Left kidney (tissue), 1 donor: ENCODE measurements at regions not wholly inside any gene's neighbourhood (a gene's known extent, or its start where the extent isn't known, plus 50 kb on each side); places are given as distances from the start of the nearest gene placed in this dataset.

Source experiments
- DNase-seq: peaks from one replicate; pipeline ENCODE4 v3.0.0-alpha.2; 2013

DNA sequence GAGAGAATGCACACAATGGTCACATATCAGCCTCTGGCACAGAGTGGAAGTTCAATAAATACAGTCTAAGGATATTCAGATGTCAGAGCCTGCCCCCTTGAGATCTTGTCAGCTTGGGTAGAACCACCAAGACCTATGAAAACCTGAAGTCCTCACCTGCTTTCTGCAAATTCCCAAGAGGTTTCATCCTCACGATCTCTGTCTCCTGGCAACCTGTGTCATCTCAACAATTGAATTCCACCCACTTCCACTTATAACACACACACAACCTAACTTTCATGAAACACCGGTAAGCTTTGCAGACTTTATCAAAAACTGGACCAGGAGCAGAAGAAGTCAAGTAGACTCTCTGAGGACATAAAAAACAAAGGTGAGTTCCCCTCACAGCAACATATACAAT is 151.6 kb upstream of the SLC30A5 start:
- no peak for DNase-seq

DNA sequence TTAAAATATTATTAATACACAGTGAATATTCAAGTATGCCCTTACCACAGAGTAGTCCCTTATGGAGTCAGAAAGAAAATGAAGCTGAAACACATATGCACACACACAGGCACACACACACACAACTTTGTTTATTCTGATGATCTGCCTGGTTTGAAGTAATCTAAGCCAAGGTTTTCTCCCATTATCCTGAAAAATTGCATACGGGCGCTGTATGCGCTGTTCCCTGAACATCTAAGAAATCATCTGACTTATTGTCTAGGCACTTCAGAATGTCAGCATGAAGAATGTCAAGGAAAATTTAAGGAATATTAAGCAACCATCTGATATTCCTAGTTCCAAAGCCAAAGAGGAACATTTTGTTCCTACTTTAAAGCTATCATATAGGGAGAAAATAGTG is 147.1 kb upstream of the SLC30A5 start:
- no peak for DNase-seq

DNA sequence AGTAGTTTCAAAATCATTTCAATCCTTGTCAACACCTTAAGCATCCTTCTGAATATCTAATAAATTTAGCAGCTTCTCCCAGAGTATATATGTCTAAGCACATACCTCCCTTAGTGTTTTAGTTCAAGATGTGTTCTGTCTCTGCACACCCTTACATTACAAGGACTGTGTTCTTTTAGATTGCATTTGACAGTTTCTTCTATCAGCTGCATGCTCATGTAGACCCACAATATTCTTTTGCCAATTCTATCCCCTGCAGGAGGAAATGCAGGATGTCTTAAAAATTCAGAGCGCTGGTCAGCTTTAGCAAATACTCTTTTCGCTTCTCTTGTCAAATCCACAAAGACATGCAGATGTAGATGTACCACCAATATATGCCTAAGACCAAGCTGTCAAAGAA is 145.8 kb upstream of the SLC30A5 start:
- DNase-seq: no peak

DNA sequence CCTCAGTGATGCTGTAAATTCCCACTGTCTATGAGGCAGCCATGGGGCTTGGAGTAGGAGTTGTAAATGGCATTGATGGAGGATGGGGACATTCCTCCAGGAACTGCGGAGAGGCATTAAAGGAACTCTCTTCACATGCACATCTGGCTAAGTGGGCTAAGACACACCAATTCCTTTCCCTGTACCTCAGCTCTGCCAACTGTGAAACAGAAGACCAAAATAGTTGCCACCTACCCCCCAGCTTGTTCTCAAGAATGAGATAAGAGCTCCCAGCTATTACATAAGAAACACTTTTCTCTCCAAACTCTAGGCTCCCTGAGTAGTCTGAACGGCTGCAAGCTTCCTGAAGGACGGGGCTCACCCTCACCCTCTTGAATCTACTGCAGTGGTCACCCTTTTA is 144.6 kb upstream of the SLC30A5 start:
- no peak for DNase-seq

DNA sequence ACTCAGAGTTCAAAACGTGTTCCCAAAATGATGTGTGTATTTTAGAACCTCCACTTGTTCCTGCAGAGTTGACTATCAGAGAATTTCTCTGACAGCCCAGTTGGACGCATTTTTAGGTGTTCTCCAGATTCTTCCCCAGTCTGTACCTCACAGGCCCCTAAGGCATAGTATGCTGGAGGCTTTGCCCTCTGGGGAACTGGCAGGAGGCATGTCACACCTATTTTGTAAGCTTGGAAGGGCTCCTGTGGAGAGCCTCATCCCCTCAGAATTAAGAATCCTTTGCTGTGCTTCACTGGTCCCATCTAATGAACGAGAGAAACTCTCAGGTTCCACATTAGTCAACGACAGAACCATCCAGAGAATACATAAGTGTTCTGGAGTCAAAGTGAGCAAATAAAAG is 144.1 kb upstream of the SLC30A5 start:
- DNase-seq: no peak

DNA sequence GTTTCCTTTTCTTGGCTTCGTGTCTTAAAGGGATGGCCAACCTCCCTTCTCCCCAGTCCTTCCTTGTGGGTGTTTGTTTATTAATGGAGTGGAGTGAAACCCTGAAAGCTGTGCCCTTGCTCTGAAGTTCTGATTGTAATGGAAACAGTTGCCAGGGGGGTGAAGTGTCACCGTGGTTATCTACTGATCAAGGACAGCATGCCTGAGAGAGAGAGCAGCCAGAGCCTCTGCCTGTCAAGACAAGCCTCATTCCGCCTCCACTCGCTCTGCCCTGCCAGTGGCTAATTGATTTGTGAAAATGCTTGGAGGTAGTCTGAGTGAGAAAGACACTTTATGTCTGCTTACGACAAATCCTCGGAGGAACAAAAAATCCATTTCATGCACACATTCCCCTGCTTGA is 143.7 kb upstream of the SLC30A5 start:
- DNase-seq: no peak

DNA sequence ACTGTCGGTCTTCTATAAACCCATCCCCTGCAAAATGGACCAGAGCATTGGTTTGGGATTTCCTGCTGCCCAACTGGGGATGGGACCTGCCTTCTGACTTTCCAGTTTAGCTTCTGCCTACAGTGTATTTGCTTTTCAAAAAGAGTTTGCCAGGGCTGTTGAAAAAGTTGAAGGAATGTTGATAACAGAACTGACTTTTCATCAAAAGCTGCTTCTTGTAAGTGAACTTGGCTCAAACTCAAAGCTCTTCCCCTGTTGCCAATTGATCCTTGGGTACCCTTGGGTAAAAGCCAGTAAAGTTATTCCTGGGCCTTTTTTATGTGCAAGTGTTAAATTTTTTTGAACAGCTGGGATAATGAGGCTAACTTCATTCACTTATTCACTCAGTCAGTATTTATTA is 142.9 kb upstream of the SLC30A5 start:
- no peak for DNase-seq

DNA sequence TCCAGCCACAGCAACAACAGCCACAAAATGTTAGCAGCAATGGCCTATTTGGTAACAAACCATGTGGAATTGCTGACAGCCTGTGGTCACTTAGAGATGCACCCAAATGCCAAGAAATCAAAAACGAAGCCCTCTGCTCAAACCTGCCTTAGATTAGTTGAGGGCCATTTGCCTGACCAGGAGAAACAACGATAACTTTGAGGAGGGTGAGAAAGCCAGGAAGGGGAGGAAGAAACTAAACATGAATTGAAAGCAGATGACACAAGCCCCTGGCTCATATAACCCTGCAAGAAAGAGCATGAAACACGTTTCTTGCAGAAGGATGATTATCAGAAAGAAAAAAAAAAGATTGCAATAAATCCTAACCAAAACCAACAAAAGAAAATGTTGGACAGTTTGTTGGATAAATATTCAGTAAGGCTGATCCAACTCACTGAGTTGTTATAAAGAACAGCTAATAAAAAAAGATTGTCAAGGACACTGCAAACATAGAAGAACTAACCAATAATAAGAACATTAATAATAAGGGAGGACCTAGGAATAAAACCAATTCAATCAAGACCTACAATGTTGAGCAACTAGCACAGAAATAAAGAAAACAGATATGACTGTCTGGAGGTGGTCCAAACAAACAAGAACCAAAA is 140.5 kb upstream of the SLC30A5 start:
- peak; percentile 21 for DNase-seq

DNA sequence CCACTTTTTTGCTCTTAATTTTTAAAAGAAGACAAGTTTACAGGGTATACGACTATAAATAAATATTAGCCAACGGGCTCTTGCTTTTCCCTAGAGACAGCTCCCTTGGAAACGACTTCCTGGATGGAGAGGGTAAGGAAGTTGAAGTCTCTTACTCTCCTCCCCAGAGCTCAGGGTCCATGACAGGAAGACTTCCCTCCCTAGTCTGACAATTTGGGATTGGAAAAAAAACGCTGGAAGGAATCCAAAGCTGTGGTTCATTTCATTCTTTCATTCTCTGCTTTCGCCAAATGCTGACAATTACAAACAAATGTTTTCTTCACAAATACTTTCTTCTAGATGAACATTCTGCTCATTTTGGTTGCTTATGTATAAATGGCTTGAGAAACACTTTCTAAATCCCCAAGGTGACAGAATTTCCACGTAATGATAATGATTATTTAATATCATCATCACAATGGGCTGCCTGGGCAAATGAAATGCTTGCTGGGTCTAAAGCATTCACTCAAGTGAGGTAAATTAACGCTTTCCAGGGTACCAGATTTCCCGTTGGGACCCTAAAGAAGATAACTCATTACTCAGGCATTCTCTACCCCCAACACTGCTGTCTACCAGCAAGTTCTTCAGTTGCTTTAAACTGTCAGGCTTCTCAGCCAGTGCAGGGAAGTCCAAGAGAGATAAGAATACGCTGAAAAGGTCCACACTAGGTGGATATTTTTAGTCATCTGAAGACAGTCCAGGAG is 139.8 kb upstream of the SLC30A5 start:
- peak; percentile 38 for DNase-seq

DNA sequence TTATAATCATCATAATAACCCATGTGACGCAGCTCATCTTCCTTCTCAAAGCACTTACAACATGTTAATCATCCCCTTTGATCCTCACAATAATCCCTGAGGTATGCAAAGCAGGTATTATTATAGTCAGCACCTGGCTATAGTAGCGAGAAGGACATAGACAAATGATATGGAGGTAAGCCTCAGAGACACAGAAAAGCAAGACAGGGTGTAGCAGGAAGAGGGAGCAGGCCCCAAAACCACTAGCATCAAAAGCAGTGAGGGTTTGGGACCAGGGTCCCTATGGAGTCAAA is 139.2 kb upstream of the SLC30A5 start:
- DNase-seq: no peak

DNA sequence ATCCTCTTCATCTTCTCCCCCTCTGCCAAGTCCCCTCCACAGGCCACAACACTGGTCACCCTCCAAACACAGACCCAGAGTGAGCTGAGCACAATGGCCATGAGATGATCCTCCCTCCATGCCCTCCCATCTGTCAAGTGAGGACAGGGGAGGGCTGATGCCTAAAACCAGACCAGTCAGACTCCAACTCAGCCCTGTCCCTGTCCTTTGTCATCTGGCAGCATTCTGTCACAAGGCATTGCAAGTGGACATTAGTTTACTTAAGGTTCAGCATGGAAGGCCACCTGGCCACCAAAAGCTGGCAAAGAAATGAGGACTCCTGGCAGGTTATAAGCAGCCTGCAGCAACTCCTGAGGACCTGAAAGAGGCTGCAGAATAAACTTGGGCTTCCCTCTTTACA is 136.2 kb upstream of the SLC30A5 start:
- DNase-seq: no peak

DNA sequence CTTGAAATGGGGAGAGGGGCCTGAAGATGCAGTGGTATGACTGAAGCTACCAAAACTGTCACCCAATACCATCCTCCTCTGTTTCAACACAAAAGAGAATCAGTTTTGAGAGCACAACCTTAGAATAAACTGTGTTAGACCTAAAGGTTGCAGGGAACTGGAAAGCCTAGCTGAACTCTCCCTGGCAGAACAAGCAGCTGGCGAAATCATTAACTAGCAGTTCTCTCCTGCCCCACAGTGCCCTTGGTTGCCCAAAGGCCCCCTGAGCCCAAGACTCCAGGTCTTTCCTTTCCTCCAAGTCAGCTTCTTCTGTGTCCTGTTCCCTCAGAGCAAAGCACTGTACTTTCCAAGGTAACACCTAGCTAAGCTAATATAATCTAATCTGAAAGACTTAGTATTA is 135.4 kb upstream of the SLC30A5 start:
- no peak for DNase-seq

DNA sequence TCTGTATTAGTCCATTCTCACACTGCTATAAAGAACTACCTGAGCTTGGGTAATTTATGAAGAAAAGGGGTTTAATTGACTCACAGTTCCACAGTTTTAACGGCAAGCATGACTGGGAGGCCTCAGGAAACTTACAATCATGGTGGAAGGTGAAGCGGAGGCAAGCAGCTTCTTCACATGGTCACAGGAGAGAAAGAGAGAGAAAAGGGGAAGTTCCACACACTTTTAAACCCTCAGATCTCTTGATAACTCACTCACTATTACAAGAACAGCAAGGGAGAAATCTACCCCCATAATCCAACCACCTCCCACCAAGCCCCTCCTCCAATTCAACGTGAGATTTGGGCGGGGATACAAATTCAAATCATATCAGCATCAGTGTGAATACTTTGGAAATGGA is 133.4 kb upstream of the SLC30A5 start:
- DNase-seq: no peak

DNA sequence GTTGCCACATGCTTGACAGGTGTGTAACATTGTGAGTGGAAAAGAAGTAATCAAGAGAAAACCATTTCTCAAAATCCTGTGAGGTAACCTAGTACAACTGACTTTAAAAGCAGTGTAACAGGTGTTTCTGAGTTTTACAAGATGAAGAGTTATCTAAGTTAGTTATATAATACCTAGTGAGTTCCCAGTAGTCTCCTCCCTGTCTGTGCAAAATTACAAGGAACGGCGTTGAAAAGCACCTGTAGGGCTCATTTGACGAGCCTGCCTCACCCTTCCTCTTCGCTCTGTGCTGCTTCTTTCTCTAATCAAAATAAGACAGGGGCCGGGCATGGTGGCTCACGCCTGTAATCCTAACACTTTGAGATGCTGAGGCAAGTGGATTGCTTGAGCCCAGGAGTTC is 132.9 kb upstream of the SLC30A5 start:
- DNase-seq: no peak

DNA sequence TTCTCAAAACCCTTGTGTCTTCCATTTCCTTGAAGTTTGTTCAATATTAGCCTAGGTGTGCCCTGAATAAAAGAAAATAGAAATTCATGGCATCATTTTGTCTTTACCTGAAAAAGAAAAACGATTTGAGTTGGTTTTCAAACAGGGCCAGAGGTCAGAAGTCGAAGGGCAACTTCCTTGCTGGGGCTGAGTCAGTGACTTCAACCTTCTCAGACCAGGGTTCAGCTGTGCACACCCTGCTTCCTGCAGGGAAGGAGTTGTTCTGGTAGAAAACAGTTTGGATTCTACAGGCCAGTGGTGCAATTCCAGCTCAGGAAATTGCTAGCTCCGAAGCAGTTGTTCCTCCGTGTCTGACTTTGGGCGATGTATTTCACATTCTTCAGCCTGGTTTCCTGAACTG is 132.1 kb upstream of the SLC30A5 start:
- no peak for DNase-seq

DNA sequence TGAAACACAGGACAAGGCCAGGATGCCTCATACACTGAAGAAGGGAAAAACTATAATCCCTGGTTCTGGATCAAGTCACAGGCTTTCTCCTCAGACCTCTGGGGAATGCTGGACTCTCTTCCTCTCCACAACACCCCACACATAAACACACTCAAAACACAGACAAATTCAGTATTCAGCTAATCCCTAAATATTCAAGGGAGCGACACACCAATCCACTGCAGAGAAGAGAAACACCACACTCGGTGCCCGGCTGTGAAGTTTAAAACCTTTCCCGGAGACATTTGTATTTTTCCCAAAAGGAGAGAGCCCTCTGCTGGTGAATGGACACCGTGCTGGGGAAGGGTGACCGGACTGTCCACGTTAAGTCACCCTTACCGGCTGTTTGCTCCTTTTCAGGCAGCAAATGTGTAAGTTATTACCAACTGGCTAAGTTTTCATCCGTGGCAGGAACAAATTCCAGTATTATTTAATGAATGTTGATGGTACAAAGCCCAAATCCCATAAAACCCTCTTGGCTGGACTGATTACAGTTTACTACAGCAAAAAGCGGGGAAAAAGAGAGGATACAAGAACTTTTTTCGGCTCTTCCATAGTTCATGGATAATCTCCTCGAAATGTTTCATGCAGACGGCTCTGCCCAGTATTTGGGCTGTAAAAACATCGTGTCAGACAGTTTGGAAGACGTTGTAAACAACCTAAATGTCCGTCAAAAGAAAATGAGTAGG is 130.9 kb upstream of the SLC30A5 start:
- DNase-seq: peak; percentile 83

DNA sequence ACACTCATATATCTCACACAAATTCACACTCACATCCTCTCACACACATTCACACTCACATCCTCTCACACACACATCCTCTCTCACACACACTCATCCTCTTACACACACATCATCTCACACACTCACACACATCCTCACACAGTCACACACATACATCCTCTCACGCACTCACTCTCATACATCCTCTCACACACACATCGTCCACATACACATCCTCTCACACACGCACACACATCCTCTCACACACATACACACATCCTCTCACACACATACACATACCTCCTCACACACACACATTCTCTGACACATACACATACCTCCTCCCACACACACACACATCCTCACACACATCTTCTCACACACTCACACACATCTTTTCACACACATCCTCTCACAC is 129.1 kb upstream of the SLC30A5 start:
- DNase-seq: no peak

DNA sequence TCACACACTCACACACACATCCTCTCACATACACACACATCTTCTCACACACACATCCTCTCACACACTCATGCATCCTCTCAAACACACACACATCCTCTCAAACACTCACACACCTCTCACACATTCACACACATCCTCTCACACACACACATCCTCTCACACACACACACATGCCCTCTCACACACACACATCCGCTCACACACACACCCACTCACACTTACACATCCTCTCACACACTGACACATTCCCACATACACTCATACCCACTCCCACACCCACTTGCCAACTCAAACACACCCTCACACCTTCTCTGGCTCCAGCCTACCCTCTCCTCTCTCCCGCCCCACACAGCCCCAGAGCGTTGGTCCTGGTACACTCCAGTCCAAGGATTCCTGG is 127.9 kb upstream of the SLC30A5 start:
- DNase-seq: no peak

DNA sequence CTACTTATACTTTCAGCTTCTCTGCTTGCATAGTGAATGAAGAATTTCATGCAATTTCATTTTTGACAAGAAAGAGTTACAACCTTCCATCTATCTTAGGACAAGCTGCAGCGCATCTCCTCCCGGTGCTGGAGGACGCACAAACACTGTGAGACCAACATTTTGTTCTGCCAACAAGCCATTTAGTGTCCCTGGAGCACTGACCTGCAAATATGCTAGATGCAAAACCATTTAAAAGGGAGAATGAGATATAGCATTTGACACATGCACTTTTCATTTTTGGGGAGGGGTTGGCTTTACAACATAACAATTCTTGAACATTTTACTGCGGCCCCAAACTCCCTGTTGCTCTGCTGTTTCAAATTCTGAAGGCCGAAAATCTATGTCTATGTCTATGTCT is 127.2 kb upstream of the SLC30A5 start:
- DNase-seq: no peak

DNA sequence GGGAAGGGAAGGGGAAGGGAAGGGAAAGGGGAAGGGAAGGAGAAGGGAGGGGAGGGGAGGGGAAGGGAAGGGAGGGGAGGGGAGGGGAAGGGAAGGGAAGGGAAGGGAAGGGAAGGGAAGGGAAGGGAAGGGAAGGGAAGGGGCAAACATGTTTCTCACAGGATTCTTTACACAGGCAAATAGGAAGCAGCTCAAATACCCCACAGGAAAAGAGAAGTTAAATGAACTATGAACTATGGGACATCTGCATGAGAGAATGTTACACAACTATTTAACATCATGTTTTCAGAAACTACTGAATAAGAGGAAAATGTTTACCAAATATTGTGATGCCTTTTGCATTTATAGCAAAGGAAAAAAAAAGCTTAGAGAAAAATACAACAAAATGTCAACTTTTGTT is 125.4 kb upstream of the SLC30A5 start:
- no peak for DNase-seq

DNA sequence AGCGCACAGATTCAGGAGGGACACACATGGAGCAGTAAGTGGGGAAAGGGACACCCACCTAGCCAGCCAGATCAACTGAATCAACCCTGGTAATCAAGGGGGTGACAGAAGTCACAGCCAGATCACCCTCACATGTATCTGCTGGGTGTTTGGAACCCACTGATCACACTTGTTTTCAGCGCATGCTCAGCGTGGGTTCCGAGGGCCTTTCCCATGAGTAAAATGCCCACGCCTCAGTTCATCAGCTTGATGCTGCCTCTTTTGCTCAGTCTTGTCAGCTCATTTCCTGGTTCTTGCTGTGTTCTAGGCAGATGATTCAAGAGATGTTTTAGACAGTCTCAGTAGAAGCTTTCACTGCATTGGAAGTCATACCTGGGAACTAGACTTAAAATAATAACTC is 123.2 kb upstream of the SLC30A5 start:
- DNase-seq: no peak

DNA sequence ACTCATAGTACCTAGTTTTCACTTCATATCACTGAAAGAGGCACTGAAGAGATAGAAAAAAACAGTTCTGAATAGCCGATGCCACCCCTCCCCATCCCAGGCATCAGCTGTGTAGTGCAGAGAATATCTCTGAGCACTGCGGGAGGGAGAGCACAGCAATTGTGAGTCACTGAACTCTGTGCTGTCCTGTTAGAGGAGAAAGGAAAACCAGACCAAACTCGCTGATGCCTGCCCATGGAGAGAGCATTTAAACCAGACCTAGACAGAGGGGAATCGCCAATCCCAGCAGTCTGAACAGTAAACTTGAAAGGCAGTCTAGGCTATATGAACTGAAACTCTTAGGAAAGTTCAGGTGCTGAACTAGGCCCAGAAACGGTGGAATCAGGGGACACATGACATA is 120.1 kb upstream of the SLC30A5 start:
- no peak for DNase-seq

DNA sequence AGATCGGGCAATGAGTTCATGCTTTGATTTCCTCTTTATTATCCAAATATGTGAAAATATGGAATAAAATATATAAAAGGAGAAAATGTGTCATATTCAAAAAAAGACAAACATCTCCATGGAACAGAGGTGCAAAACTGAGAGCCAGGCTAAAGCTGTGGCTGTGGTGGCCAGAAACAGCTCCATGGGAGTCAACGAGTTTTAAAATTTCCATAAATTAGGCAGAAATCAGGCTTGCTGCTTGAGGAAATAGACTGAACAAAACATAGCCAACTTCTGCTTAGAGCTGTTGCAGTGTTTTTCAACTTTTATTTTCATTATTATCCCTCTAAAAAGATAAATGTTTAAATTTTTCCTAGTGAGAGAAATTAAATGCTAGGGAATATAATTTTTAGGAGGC is 110.8 kb upstream of the SLC30A5 start:
- no peak for DNase-seq

DNA sequence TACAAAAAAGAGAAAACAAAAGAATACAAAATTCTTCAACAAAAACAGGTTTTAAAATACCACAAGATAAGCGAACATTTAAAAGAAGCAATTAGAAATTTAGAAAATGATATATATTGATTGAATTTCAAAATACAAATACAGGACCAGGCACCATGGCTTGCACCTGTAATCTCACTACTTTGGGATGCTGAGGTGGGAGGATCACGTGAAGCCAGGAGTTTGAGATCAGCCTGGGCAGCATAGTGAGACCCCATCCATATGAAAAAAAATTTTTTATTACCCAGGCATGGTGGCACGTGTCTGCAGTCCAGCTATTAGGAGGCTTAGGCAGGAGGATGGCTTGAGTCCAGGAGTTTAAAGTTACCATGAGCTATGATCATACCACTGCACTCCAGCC is 109.9 kb upstream of the SLC30A5 start:
- DNase-seq: no peak
